Sigmoid colon (tissue), 4 donors: ENCODE measurements at regions not wholly inside any gene's neighbourhood (a gene's known extent, or its start where the extent isn't known, plus 50 kb on each side); places are given as distances from the start of the nearest gene placed in this dataset.

Experiments
- EP300 ChIP-seq, 4 donors: sonication (generic); formaldehyde crosslinking; IDR thresholded peaks; one replicate each; pipeline ENCODE4 v1.6.1; 2017; ENCODE audit warnings: antibody characterized with exemption in 4 of 4
- POLR2A ChIP-seq, 2 donors: fragments of 450-650 bp; IDR thresholded peaks; one replicate each; pipeline ENCODE4 v1.6.1; 2016; ENCODE audit warnings: antibody characterized with exemption in 2 of 2, mild to moderate bottlenecking in 2 of 2, moderate library complexity in 2 of 2
- POLR2AphosphoS5 ChIP-seq, 4 donors: sonication (generic); formaldehyde crosslinking; IDR thresholded peaks; one replicate each; pipeline ENCODE4 v1.6.1; 2017; ENCODE audit warnings: antibody characterized with exemption in 4 of 4
- TF ChIP-seq, protein P1 (sequence below), 4 experiments: fragments of 450-650 bp in 3 of 4; fragments of 200-600 bp in 1 of 4; IDR thresholded peaks; one replicate each; pipeline ENCODE4 v1.5.1; 2016 to 2019; ENCODE audit warnings: antibody characterized with exemption in 4 of 4, mild to moderate bottlenecking in 3 of 4, moderate library complexity in 2 of 4

DNA sequence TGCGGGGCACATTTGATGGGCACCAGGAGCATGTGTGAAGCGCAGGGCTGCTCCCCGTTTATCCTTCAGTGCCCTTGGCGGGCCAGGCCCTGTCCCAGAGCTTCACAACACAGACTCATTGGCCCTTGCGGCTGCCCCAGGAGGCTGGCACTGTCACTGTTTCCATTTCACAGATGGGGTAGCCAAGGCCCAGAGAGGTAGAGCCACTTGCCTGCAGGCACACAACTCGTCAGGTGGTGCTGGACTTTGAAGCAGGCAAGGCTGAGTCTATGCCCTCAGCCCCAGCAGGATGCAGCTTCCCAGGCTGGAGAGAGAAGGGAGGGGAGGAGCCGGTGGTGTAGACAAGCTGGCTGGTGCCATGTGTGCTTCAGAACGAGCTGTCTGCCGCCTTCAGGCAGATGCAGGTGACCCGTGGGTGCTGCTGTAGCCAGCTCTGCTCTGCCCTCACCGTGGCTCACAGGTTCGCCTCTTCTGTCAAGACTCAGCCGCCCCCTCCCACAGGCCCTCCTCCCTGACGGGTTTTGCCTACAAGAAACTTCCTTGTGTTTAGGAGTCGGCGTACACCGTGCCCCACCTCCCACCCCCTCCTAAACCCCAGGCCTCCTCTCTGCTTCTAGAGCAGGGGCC is 232.3 kb upstream of the CIBAR2 start:
- TF ChIP-seq, protein P1, sequence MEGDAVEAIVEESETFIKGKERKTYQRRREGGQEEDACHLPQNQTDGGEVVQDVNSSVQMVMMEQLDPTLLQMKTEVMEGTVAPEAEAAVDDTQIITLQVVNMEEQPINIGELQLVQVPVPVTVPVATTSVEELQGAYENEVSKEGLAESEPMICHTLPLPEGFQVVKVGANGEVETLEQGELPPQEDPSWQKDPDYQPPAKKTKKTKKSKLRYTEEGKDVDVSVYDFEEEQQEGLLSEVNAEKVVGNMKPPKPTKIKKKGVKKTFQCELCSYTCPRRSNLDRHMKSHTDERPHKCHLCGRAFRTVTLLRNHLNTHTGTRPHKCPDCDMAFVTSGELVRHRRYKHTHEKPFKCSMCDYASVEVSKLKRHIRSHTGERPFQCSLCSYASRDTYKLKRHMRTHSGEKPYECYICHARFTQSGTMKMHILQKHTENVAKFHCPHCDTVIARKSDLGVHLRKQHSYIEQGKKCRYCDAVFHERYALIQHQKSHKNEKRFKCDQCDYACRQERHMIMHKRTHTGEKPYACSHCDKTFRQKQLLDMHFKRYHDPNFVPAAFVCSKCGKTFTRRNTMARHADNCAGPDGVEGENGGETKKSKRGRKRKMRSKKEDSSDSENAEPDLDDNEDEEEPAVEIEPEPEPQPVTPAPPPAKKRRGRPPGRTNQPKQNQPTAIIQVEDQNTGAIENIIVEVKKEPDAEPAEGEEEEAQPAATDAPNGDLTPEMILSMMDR (IDR thresholded peaks at IDR 0.05) = no peak
- TF ChIP-seq POLR2A (IDR thresholded peaks at IDR 0.05) (no peak), POLR2AphosphoS5 (IDR thresholded peaks at IDR 0.05) (no peak), EP300 (IDR thresholded peaks at IDR 0.05) (no peak)
